ENCODE measurements at regions not wholly inside any gene's neighbourhood (a gene's known extent, or its start where the extent isn't known, plus 50 kb on each side); places are given as distances from the start of the nearest gene placed in this dataset.

DNA sequence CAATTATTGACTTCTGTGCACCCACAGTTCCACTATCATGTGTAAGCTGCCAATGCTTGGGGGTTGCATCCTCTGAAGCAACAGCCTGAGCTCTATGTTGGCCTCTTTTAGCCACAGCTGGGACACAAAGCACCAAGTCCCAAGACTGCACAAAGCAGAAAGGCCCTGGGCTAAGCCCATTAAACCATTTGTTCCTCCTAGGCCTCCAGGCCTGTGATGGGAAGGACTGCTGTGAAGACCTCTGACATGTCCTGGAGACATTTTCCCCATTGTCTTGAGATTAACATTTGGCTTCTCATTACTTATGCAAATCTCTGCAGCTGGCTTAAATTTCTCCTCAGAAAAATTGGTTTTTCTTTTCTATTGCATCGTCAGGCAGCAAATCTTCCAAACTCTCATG lies 123.7 kb upstream of the DEPDC1 start:
- no peak for TF ChIP-seq CTCF (IDR thresholded peaks at IDR 0.05; ENCODE audit: low read depth, low read length)
- no peak overlapping the region for H3K4me3 ChIP-seq (ENCODE audit: low read depth, low read length)

- no peak overlapping the region for H3K4me3 ChIP-seq (ENCODE audit: low read depth, low read length)
- TF ChIP-seq CTCF (IDR thresholded peaks at IDR 0.05; ENCODE audit: low read depth, low read length), result no peak
Observed at GRCh38 chr1:68623700-68624099, 126.8 kb upstream of the DEPDC1 start.

DNA sequence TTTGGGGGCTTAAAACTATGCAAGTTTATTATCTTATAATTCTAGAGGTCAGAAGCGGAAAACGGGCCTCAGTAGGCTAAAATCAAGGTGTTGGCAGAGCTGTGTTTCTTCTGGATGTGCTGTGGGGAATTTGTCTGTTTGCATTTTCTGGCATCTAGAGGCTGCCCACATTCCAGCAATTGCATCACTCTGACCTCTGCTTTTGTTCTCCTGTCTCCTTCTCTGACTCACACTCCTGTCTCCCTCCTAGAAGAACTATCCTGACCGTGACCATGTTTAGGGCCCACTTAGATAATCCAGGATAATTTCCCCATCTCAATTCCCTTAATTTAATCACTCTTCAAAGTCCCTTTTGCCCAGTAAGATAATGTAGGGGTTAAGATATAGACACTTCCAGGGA lies 127.4 kb upstream of the DEPDC1 start:
- no peak for TF ChIP-seq CTCF (IDR thresholded peaks at IDR 0.05; ENCODE audit: low read depth, low read length)

GRCh38 chr1:68625624-68626023 lies 128.7 kb upstream of the DEPDC1 start:
- H3K4me3 ChIP-seq (ENCODE audit: low read depth, low read length), result no peak overlapping the region

More for the DNA sequence above, 127.4 kb upstream of the DEPDC1 start:
- H3K4me3 ChIP-seq (ENCODE audit: low read depth, low read length), result no peak overlapping the region

DNA sequence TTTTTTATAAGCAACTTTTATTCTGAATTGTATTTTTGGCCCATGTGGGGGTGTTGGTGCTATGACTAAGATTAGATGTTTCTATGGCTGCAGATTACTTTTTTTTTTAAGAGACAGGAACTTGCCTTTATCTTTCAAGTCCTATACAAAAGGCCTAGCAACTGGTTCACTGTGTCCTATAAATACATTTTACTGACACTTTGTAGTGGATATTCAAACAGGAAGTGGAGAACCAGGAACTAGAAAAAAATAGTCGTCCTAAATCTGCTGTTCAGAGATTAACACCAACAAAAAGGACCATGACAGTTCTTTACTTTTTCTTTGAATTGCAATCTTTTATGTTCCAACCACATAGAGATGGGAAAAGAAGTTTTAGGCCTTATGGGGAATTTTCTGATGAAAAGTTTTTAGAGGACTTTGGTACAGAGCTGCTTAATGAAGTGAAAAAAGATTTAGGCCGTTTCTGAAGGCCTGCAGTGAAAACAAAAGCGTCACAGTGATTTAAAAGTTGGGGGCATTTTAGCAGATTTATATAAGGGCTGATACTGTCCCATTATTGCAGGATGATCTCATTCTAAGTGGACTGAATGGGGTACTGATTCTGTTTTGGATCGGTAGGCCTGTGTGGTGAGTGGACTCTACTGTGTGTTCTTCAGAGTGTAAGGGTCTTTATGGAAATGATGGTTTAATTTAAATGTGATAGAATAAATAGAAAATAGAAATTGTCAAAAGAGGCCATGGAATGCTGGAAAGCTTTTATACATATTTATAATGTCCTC lies 136.4 kb upstream of the DEPDC1 start:
- TF ChIP-seq CTCF (IDR thresholded peaks at IDR 0.05; ENCODE audit: low read depth, low read length), result no peak
- no peak overlapping the region for H3K4me3 ChIP-seq (ENCODE audit: low read depth, low read length)

More at GRCh38 chr1:68625624-68626023, 128.7 kb upstream of the DEPDC1 start:
- TF ChIP-seq CTCF (IDR thresholded peaks at IDR 0.05; ENCODE audit: low read depth, low read length), result no peak

GRCh38 chr1:68644504-68644903 lies 147.6 kb upstream of the DEPDC1 start:
- TF ChIP-seq CTCF (IDR thresholded peaks at IDR 0.05; ENCODE audit: low read depth, low read length), result no peak

DNA sequence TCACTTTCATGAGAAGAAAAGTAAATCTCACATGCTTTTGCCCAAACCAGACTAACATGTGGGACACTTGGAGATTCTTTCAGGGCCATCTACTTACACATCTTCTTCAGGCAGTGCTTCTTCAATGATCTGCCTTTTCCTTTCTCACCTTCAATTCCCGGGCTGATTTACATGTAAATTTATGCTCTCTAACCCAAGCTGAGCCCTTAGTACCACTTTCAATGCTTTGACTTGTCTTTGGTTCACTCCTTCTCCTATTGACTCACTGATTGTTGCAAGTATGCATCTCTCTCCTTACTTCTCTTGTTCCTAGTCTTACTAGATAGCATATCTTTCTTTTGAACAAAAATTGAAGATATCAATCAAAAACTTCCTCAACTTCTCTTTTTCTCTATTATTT lies 154.2 kb upstream of the DEPDC1 start:
- TF ChIP-seq CTCF (IDR thresholded peaks at IDR 0.05; ENCODE audit: low read depth, low read length), result no peak
- H3K4me3 ChIP-seq (ENCODE audit: low read depth, low read length), result no peak overlapping the region

More at GRCh38 chr1:68644504-68644903, 147.6 kb upstream of the DEPDC1 start:
- H3K4me3 ChIP-seq (ENCODE audit: low read depth, low read length), result no peak overlapping the region

All from WI38 (cell line).